ENCODE measurements at regions not wholly inside any gene's neighbourhood (a gene's known extent, or its start where the extent isn't known, plus 50 kb on each side); places are given as distances from the start of the nearest gene placed in this dataset.

- TF ChIP-seq, protein P1, sequence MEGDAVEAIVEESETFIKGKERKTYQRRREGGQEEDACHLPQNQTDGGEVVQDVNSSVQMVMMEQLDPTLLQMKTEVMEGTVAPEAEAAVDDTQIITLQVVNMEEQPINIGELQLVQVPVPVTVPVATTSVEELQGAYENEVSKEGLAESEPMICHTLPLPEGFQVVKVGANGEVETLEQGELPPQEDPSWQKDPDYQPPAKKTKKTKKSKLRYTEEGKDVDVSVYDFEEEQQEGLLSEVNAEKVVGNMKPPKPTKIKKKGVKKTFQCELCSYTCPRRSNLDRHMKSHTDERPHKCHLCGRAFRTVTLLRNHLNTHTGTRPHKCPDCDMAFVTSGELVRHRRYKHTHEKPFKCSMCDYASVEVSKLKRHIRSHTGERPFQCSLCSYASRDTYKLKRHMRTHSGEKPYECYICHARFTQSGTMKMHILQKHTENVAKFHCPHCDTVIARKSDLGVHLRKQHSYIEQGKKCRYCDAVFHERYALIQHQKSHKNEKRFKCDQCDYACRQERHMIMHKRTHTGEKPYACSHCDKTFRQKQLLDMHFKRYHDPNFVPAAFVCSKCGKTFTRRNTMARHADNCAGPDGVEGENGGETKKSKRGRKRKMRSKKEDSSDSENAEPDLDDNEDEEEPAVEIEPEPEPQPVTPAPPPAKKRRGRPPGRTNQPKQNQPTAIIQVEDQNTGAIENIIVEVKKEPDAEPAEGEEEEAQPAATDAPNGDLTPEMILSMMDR (IDR thresholded peaks at IDR 0.05) = no peak
- no peak for TF ChIP-seq POLR2AphosphoS5 (IDR thresholded peaks at IDR 0.05)
Measured at GRCh38 chr6:155656024-155656423, 200.4 kb upstream of the NOX3 start.

All from breast epithelium (tissue), 3 donors.